ENCODE measurements at regions not wholly inside any gene's neighbourhood (a gene's known extent, or its start where the extent isn't known, plus 50 kb on each side); places are given as distances from the start of the nearest gene placed in this dataset.

DNA sequence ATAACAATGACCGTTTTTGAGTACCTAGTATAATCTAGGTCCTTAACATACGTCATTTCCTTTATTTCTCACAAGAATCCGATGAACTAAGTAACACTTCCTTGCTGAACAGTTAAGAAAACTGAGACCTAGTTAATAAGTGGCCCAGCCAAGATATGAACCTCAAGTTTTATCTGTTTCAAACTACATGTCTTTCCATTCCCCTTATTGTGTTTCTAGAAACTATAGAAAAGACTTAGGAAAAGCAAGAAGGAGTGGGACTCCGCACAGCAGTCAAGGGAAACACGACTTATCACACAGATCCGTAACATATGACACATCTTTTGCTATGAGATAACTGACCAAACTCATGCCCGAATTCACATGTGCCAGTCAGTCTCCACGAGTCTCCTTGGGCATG is 221.2 kb upstream of the ADAMTS9 start:
- H3K27ac ChIP-seq = no peak overlapping the region
- no peak for TF ChIP-seq ZFX (IDR thresholded peaks at IDR 0.05; ENCODE audit: borderline replicate concordance)
- TF ChIP-seq, protein P1, sequence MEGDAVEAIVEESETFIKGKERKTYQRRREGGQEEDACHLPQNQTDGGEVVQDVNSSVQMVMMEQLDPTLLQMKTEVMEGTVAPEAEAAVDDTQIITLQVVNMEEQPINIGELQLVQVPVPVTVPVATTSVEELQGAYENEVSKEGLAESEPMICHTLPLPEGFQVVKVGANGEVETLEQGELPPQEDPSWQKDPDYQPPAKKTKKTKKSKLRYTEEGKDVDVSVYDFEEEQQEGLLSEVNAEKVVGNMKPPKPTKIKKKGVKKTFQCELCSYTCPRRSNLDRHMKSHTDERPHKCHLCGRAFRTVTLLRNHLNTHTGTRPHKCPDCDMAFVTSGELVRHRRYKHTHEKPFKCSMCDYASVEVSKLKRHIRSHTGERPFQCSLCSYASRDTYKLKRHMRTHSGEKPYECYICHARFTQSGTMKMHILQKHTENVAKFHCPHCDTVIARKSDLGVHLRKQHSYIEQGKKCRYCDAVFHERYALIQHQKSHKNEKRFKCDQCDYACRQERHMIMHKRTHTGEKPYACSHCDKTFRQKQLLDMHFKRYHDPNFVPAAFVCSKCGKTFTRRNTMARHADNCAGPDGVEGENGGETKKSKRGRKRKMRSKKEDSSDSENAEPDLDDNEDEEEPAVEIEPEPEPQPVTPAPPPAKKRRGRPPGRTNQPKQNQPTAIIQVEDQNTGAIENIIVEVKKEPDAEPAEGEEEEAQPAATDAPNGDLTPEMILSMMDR (IDR thresholded peaks at IDR 0.05) = no peak

DNA sequence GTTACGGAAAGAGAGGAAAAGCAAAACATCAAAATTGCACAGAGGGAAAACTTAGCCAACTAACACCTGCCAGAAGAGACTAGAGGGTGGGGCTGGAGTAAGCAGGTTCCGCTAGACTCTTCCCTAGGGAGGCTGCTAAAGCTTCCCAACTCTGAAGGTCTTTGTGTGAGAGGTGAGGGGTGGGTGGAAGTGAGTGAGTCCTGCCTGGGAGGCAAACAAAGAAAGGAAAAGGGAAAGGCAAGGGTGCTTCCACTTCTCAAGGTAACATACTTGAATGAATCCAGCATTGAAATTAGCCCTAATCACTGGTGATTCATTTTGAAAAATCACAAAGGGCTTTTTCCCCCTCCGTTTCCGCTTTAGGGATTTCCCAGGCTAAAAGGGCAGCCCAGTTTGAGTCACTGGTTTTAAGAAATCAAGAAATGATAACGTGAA is 220.5 kb upstream of the ADAMTS9 start:
- H3K27ac ChIP-seq = no peak overlapping the region
- TF ChIP-seq ZFX (IDR thresholded peaks at IDR 0.05; ENCODE audit: borderline replicate concordance) = no peak
- TF ChIP-seq, protein P1 (IDR thresholded peaks at IDR 0.05) = no peak

DNA sequence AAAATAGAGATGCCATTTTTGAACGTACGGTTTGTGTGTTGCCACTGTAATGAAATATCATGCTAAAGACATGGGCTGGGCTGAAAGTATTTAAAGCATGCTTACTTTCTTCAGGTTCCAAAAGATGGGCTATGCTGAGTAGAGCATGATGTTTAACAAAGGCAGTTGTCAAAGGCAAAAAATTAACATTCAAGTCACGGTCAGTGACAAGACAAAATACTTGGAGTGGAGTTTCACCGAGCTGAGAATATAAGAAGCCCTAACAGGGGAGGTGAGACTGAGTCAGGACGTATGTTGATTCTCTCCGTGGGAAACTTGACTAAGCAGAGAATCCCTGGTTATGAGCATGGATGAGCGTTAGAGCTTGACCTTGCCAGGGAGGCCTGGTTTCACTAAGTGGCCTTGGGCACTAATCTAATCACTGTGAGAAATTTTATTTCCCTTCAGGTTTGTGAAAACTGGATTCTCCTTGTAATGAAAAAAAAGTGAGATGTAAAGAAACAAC is 218.2 kb upstream of the ADAMTS9 start:
- no peak for TF ChIP-seq ZFX (IDR thresholded peaks at IDR 0.05; ENCODE audit: borderline replicate concordance)
- TF ChIP-seq, protein P1 (IDR thresholded peaks at IDR 0.05) = no peak
- no peak overlapping the region for H3K27ac ChIP-seq

DNA sequence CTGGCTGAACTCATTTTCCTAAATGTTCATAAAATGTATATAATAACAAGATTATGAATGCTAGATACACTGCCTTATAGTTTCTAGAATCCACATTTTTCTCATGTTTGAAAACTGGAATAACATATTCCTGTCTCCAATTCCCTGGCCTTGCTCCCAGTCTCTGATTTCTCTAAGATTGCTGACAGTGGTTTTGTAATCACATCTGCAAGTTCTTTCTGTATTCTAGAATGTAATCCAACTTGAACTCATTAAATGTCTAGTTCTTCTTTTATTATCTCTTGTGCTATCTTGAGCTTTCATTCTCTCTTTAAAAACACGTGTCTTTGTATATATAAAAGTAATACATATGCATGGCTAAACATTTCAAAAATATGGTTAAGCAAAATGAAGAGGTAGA is 215.2 kb upstream of the ADAMTS9 start:
- TF ChIP-seq, protein P1 (IDR thresholded peaks at IDR 0.05) = no peak
- TF ChIP-seq ZFX (IDR thresholded peaks at IDR 0.05; ENCODE audit: borderline replicate concordance) = no peak
- H3K27ac ChIP-seq = no peak overlapping the region

DNA sequence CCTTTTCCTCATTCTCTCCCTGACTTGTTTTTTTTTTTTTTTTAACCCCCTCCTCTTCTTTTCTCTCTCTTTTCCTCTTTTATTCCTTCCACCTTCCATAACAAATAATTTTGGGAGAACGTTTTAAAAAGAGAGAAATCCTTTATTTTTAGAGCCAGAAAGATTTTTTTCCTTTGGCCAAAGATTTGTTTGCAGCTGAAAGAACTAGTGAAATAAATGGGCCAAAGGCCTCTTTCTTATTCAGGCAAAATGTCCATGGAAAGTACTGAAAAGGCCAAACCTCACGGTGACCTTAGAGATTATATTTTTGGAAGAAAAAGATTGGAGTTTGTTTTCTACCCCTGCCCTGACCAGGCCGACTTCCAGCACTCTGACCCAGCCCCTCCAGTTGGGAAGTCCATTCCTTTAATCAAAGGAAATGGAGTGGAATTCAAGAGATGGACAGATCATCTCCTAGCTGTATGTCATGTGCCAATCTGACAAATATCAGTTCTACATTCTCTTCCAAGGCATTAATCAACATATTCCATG is 214.3 kb upstream of the ADAMTS9 start:
- TF ChIP-seq, protein P1 (IDR thresholded peaks at IDR 0.05) = no peak
- no peak for TF ChIP-seq ZFX (IDR thresholded peaks at IDR 0.05; ENCODE audit: borderline replicate concordance)
- no peak overlapping the region for H3K27ac ChIP-seq

DNA sequence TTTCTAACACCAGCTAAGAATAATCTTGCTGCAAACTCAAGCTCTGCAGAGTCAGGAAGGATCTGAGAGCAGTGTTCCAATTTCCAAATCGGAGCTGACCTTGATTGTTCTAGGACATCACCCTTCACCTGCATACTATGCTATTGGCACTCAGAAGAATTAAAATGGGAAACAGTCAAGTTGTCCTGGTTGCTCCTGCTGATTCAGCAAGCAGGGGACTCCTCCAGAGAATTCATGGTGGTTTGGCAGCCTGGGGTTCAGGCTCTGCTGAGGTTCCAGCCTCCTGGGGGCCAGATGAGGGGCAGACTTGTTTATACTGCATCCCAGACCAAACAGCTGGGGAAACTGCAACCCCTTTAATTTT is 213.7 kb upstream of the ADAMTS9 start:
- no peak overlapping the region for H3K27ac ChIP-seq
- TF ChIP-seq, protein P1 (IDR thresholded peaks at IDR 0.05) = no peak
- no peak for TF ChIP-seq ZFX (IDR thresholded peaks at IDR 0.05; ENCODE audit: borderline replicate concordance)

DNA sequence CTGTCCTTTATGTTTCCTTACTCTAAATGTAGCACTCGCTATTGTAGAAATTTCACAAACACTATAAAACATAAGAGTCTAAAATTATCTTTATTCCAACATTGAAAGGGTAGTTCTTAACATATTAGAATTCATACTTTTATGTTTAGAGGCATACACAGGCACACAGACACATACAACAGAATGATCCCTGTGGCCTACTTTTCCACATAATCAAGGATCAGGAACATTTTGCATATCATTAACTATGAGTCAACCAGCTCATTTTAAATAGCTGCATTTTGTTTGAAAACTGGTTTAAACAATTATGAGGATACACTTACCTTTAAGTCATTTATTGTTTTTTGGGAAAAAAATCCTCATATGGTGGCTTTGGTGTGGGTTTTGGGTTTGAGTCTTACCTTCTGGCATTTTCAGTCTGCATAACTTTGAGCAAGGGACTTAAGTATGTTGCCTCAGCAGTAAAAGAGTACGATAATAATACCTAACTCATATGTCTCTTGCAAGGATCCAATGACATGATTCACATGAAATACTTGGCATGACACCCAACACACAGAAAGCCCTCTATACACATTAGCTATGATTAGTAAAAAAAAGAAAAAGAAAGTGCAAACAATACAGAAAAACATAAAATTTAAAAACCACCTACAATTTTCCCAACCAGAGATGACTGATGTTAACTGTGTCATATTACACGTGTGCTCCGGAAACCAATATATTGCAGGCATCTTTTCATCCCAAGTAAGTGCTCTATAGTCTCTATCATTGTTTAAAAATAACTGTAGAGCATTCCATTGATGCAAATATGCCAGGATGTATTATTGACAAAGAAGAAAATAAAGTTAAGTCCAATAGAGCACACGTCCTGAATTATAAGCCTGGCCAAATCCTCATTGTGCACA is 213.1 kb upstream of the ADAMTS9 start:
- no peak overlapping the region for H3K27ac ChIP-seq
- TF ChIP-seq, protein P1 (IDR thresholded peaks at IDR 0.05) = no peak
- no peak for TF ChIP-seq ZFX (IDR thresholded peaks at IDR 0.05; ENCODE audit: borderline replicate concordance)
